ENCODE measurements at regions not wholly inside any gene's neighbourhood (a gene's known extent, or its start where the extent isn't known, plus 50 kb on each side); places are given as distances from the start of the nearest gene placed in this dataset.

DNA sequence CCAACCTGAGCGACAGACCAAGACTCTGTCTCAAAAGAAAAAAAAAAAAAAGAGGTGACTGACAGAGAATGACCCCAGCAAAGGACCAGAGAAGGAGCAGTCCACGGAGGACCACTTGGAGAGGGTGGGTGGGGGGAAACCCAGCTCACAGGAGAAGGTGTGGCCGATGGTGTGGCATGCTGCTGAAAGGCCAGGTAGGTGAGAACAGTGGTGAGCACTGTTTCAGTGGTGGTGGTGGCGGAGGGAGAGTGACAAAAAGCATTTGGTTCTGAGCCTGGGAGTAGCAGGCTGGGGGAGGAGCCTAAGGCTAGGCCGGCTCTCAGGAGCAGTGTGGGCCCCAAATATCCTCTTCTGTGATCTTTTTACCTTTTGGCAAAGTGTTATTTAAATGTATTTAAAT, 63.8 kb downstream of the IRF2BPL start (continued):
- TF ChIP-seq, protein P1, sequence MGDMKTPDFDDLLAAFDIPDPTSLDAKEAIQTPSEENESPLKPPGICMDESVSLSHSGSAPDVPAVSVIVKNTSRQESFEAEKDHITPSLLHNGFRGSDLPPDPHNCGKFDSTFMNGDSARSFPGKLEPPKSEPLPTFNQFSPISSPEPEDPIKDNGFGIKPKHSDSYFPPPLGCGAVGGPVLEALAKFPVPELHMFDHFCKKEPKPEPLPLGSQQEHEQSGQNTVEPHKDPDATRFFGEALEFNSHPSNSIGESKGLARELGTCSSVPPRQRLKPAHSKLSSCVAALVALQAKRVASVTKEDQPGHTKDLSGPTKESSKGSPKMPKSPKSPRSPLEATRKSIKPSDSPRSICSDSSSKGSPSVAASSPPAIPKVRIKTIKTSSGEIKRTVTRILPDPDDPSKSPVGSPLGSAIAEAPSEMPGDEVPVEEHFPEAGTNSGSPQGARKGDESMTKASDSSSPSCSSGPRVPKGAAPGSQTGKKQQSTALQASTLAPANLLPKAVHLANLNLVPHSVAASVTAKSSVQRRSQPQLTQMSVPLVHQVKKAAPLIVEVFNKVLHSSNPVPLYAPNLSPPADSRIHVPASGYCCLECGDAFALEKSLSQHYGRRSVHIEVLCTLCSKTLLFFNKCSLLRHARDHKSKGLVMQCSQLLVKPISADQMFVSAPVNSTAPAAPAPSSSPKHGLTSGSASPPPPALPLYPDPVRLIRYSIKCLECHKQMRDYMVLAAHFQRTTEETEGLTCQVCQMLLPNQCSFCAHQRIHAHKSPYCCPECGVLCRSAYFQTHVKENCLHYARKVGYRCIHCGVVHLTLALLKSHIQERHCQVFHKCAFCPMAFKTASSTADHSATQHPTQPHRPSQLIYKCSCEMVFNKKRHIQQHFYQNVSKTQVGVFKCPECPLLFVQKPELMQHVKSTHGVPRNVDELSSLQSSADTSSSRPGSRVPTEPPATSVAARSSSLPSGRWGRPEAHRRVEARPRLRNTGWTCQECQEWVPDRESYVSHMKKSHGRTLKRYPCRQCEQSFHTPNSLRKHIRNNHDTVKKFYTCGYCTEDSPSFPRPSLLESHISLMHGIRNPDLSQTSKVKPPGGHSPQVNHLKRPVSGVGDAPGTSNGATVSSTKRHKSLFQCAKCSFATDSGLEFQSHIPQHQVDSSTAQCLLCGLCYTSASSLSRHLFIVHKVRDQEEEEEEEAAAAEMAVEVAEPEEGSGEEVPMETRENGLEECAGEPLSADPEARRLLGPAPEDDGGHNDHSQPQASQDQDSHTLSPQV (IDR thresholded peaks at IDR 0.05) = no peak
- TF ChIP-seq RAD21 (IDR thresholded peaks at IDR 0.05; ENCODE audit: insufficient read depth, low read depth, low read length) (no peak), EZH2 (IDR thresholded peaks at IDR 0.05; ENCODE audit: borderline replicate concordance, control insufficient read depth, low read depth, low read length) (no peak), ZNF24 (IDR thresholded peaks at IDR 0.05) (no peak), NR2C2 (IDR thresholded peaks at IDR 0.05; ENCODE audit: borderline replicate concordance, control insufficient read depth, insufficient read length, low read depth) (no peak), SPI1 (IDR thresholded peaks at IDR 0.05; ENCODE audit: borderline replicate concordance, insufficient read depth, low read depth, low read length) (no peak), CHD2 (IDR thresholded peaks at IDR 0.05; ENCODE audit: borderline replicate concordance, low read depth, low read length) (0 out of 2 replicates have a peak, but pooled peaks have one; percentile 31), SIN3A (IDR thresholded peaks at IDR 0.05; ENCODE audit: low read depth, low read length) (no peak), KAT2A (conservative IDR thresholded peaks at IDR 0.05; ENCODE audit: control insufficient read depth, low read depth, low read length) (no peak), NR2F1 (conservative IDR thresholded peaks at IDR 0.05) (peak; percentile 63; the same call in 1 of the 2 replicates), TCF7 (IDR thresholded peaks at IDR 0.05; ENCODE audit: borderline replicate concordance) (no peak), RBBP5 (conservative IDR thresholded peaks at IDR 0.05) (no peak), ZNF274 (IDR thresholded peaks at IDR 0.05; ENCODE audit: insufficient read depth, insufficient read length) (no peak), GABPA (IDR thresholded peaks at IDR 0.05; ENCODE audit: low read depth) (no peak), EGR1 (IDR thresholded peaks at IDR 0.05; ENCODE audit: borderline replicate concordance in 1 of 2, low read depth in 2 of 2, low read length in 2 of 2) (peak in 1 of 2 experiments; percentile 59; a peak in 1 of 3 replicates), IRF3 (IDR thresholded peaks at IDR 0.05) (no peak), RCOR1 (conservative IDR thresholded peaks at IDR 0.05; ENCODE audit: low read depth, low read length) (no peak), HDAC2 (IDR thresholded peaks at IDR 0.05) (no peak), RB1 (IDR thresholded peaks at IDR 0.05; ENCODE audit: borderline replicate concordance) (no peak), CHD1 (IDR thresholded peaks at IDR 0.05; ENCODE audit: low read depth, low read length) (no peak)
- TF ChIP-seq, protein P2, sequence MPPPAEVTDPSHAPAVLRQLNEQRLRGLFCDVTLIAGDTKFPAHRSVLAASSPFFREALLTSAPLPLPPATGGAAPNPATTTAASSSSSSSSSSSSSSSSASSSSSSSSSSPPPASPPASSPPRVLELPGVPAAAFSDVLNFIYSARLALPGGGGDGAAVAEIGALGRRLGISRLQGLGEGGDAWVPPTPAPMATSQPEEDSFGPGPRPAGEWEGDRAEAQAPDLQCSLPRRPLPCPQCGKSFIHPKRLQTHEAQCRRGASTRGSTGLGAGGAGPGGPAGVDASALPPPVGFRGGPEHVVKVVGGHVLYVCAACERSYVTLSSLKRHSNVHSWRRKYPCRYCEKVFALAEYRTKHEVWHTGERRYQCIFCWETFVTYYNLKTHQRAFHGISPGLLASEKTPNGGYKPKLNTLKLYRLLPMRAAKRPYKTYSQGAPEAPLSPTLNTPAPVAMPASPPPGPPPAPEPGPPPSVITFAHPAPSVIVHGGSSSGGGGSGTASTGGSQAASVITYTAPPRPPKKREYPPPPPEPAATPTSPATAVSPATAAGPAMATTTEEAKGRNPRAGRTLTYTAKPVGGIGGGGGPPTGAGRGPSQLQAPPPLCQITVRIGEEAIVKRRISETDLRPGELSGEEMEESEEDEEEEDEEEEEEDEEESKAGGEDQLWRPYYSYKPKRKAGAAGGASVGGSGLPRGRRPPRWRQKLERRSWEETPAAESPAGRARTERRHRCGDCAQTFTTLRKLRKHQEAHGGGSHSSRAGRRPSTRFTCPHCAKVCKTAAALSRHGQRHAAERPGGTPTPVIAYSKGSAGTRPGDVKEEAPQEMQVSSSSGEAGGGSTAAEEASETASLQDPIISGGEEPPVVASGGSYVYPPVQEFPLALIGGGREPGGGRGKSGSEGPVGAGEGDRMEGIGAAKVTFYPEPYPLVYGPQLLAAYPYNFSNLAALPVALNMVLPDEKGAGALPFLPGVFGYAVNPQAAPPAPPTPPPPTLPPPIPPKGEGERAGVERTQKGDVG (CRISPR knock-in tag; IDR thresholded peaks at IDR 0.05) = no peak
- TF ChIP-seq, protein P3, sequence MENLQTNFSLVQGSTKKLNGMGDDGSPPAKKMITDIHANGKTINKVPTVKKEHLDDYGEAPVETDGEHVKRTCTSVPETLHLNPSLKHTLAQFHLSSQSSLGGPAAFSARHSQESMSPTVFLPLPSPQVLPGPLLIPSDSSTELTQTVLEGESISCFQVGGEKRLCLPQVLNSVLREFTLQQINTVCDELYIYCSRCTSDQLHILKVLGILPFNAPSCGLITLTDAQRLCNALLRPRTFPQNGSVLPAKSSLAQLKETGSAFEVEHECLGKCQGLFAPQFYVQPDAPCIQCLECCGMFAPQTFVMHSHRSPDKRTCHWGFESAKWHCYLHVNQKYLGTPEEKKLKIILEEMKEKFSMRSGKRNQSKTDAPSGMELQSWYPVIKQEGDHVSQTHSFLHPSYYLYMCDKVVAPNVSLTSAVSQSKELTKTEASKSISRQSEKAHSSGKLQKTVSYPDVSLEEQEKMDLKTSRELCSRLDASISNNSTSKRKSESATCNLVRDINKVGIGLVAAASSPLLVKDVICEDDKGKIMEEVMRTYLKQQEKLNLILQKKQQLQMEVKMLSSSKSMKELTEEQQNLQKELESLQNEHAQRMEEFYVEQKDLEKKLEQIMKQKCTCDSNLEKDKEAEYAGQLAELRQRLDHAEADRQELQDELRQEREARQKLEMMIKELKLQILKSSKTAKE (IDR thresholded peaks at IDR 0.05; ENCODE audit: low read depth, poor library complexity, severe bottlenecking) = peak; percentile 8

All from GM12878 (cell line).